ENCODE measurements at regions not wholly inside any gene's neighbourhood (a gene's known extent, or its start where the extent isn't known, plus 50 kb on each side); places are given as distances from the start of the nearest gene placed in this dataset.

DNA sequence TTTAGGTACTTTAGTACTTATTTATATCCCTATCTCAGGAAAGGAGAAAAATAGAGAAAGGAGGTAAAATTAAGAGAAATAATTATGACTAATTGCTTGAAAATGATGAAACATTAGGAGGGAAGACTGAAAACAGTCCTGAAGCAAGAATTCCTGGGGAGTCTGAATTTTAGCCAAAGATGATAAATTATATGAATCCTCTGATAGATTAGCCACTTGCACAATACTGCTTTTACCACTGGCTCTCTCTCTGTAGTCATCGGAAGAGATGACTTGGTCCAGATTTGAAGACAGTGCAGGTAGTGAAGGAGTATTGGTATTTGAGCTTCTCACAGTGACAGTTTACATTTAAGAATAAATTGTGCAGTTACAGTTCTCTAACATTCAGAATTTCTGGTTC lies 83.8 kb upstream of the CLEC14A start:
- no peak overlapping the region for H3K27ac ChIP-seq (ENCODE audit: low read depth, low read length)
- H3K27me3 ChIP-seq (ENCODE audit: insufficient read depth, low read length) = no peaks in the 10 kb centered on the region
- ATAC-seq (no peak), DNase-seq (ENCODE audit: low read depth, low spot score) (no peak)
- H2AFZ ChIP-seq (ENCODE audit: low read depth, low read length, poor library complexity, severe bottlenecking) = no peak overlapping the region
- no peaks in the 10 kb centered on the region for H3K9me3 ChIP-seq (ENCODE audit: control insufficient read depth in 1 of 2, insufficient read depth in 1 of 2, low read depth in 1 of 2, low read length in 2 of 2)
- no peaks in the 10 kb centered on the region for H3K79me2 ChIP-seq (ENCODE audit: insufficient read depth, low read length)
- POLR2A ChIA-PET = no interaction called here
- no peak overlapping the region for H3K4me2 ChIP-seq (ENCODE audit: low read length)
- H3K36me3 ChIP-seq (ENCODE audit: control insufficient read depth in 1 of 2, insufficient read depth in 2 of 2, low read length in 2 of 2) = no peaks in the 10 kb centered on the region
- no peak overlapping the region for H3K9ac ChIP-seq (ENCODE audit: low read length)
- no TSS peak for BruUV-seq (replicated peaks)
- CTCF ChIA-PET = no interaction called here
- H3K4me3 ChIP-seq (replicated peaks in 1 of 2; ENCODE audit: low read depth in 1 of 2, low read length in 2 of 2) = no peak overlapping the region
- RAD21 ChIA-PET (ENCODE audit: low non-redundant PET in 1 of 2, low total read pairs in 2 of 2, uncharacterized antibody in 2 of 2, unreplicated experiment in 2 of 2) = no interaction called here
- intact Hi-C loops (cut with micrococcal nuclease) = no loop called here
- H4K20me1 ChIP-seq (ENCODE audit: insufficient read depth) = no peaks in the 10 kb centered on the region
- TF ChIP-seq SP1 (IDR thresholded peaks at IDR 0.05; ENCODE audit: low read depth) (no peak), TCF7L2 (IDR thresholded peaks at IDR 0.05; ENCODE audit: borderline replicate concordance, extremely low read depth, insufficient read depth, insufficient read length) (no peak), SRF (IDR thresholded peaks at IDR 0.05; ENCODE audit: low read depth) (no peak), SIN3A (IDR thresholded peaks at IDR 0.05; ENCODE audit: low read depth) (no peak), CEBPB (IDR thresholded peaks at IDR 0.05; ENCODE audit: low read depth) (no peak), JUND (IDR thresholded peaks at IDR 0.05) (no peak), FOSL1 (IDR thresholded peaks at IDR 0.05; ENCODE audit: low read depth) (no peak), POLR2A (IDR thresholded peaks at IDR 0.05; ENCODE audit: borderline replicate concordance, extremely low read depth, insufficient read depth, insufficient read length) (no peak), YY1 (IDR thresholded peaks at IDR 0.05; ENCODE audit: extremely low read depth, insufficient replicate concordance, low read depth, low read length) (no peak), EGR1 (IDR thresholded peaks at IDR 0.05; ENCODE audit: low read depth) (no peak), ZNF274 (IDR thresholded peaks at IDR 0.05; ENCODE audit: low read depth, low read length) (no peak), EZH2phosphoT487 (IDR thresholded peaks at IDR 0.05; ENCODE audit: borderline replicate concordance) (no peak), CBX3 (IDR thresholded peaks at IDR 0.05; ENCODE audit: low read depth) (no peak), ELF1 (IDR thresholded peaks at IDR 0.05; ENCODE audit: borderline replicate concordance, low read depth) (no peak)
- TF ChIP-seq, protein P1, sequence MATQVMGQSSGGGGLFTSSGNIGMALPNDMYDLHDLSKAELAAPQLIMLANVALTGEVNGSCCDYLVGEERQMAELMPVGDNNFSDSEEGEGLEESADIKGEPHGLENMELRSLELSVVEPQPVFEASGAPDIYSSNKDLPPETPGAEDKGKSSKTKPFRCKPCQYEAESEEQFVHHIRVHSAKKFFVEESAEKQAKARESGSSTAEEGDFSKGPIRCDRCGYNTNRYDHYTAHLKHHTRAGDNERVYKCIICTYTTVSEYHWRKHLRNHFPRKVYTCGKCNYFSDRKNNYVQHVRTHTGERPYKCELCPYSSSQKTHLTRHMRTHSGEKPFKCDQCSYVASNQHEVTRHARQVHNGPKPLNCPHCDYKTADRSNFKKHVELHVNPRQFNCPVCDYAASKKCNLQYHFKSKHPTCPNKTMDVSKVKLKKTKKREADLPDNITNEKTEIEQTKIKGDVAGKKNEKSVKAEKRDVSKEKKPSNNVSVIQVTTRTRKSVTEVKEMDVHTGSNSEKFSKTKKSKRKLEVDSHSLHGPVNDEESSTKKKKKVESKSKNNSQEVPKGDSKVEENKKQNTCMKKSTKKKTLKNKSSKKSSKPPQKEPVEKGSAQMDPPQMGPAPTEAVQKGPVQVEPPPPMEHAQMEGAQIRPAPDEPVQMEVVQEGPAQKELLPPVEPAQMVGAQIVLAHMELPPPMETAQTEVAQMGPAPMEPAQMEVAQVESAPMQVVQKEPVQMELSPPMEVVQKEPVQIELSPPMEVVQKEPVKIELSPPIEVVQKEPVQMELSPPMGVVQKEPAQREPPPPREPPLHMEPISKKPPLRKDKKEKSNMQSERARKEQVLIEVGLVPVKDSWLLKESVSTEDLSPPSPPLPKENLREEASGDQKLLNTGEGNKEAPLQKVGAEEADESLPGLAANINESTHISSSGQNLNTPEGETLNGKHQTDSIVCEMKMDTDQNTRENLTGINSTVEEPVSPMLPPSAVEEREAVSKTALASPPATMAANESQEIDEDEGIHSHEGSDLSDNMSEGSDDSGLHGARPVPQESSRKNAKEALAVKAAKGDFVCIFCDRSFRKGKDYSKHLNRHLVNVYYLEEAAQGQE (IDR thresholded peaks at IDR 0.05; ENCODE audit: low read depth) = no peak
- TF ChIP-seq, protein P2, sequence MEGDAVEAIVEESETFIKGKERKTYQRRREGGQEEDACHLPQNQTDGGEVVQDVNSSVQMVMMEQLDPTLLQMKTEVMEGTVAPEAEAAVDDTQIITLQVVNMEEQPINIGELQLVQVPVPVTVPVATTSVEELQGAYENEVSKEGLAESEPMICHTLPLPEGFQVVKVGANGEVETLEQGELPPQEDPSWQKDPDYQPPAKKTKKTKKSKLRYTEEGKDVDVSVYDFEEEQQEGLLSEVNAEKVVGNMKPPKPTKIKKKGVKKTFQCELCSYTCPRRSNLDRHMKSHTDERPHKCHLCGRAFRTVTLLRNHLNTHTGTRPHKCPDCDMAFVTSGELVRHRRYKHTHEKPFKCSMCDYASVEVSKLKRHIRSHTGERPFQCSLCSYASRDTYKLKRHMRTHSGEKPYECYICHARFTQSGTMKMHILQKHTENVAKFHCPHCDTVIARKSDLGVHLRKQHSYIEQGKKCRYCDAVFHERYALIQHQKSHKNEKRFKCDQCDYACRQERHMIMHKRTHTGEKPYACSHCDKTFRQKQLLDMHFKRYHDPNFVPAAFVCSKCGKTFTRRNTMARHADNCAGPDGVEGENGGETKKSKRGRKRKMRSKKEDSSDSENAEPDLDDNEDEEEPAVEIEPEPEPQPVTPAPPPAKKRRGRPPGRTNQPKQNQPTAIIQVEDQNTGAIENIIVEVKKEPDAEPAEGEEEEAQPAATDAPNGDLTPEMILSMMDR (IDR thresholded peaks at IDR 0.05 in 2 of 3, conservative IDR thresholded peaks at IDR 0.05 in 1 of 3; ENCODE audit: borderline replicate concordance in 1 of 3, insufficient read depth in 1 of 3, low read depth in 2 of 3, low read length in 2 of 3) = no peak
- TF ChIP-seq, protein P3, sequence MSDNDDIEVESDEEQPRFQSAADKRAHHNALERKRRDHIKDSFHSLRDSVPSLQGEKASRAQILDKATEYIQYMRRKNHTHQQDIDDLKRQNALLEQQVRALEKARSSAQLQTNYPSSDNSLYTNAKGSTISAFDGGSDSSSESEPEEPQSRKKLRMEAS (IDR thresholded peaks at IDR 0.05) = no peak
- H3K9me2 ChIP-seq (ENCODE audit: insufficient read depth) = no peaks in the 10 kb centered on the region
- no peaks in the 10 kb centered on the region for H3K4me1 ChIP-seq (ENCODE audit: control insufficient read depth in 1 of 2, insufficient read depth in 2 of 2, low read length in 2 of 2)

Measured in HCT116 (cell line).